ENCODE measurements at regions not wholly inside any gene's neighbourhood (a gene's known extent, or its start where the extent isn't known, plus 50 kb on each side); places are given as distances from the start of the nearest gene placed in this dataset.
"Not testable (repeated sequence)": the region's sequence is repeated elsewhere in the genome, so short reads cannot be mapped to it uniquely, and the experiment has no call there.

GRCh38 chr16:59950431-59950830, 1216.3 kb upstream of the GOT2 start:
- no peak for TF ChIP-seq CTCF (IDR thresholded peaks at IDR 0.05; ENCODE audit: insufficient read depth, low read length, poor library complexity, severe bottlenecking)
- no peak for TF ChIP-seq EZH2phosphoT487 (conservative IDR thresholded peaks at IDR 0.05; ENCODE audit: low read length)
- Histone ChIP-seq H3K9ac (ENCODE audit: low read length) (no peak overlapping the region), H3K27ac (ENCODE audit: low read depth, low read length) (no peak overlapping the region), H4K20me1 (ENCODE audit: low read depth, low read length) (no peaks in the 10 kb centered on the region), H3K9me2 (replicated peaks; ENCODE audit: insufficient read depth, low read length) (no peaks in the 10 kb centered on the region), H3K27me3 (ENCODE audit: low read length) (no peaks in the 10 kb centered on the region), H3K36me3 (ENCODE audit: low read length) (no peaks in the 10 kb centered on the region), H3K79me2 (ENCODE audit: insufficient read depth, low read length) (no peaks in the 10 kb centered on the region), H3K4me3 (ENCODE audit: insufficient read depth, low read length, poor library complexity, severe bottlenecking) (no peak overlapping the region), H3F3A (ENCODE audit: insufficient read depth) (no peaks in the 10 kb centered on the region), H3K9me3 (ENCODE audit: insufficient read depth, low read length) (no peaks in the 10 kb centered on the region), H2AFZ (ENCODE audit: low read depth, low read length, severe bottlenecking) (no peak overlapping the region), H3K4me2 (ENCODE audit: low read depth, low read length, poor library complexity, severe bottlenecking) (no peak overlapping the region)

- not testable (repeated sequence) for H3K79me2 ChIP-seq (ENCODE audit: insufficient read depth, low read length); H3K27ac ChIP-seq (ENCODE audit: low read depth, low read length); H4K20me1 ChIP-seq (ENCODE audit: low read depth, low read length); H3K36me3 ChIP-seq (ENCODE audit: low read length); H3K4me3 ChIP-seq (ENCODE audit: insufficient read depth, low read length, poor library complexity, severe bottlenecking); H3K27me3 ChIP-seq (ENCODE audit: low read length); H3K9me3 ChIP-seq (ENCODE audit: insufficient read depth, low read length); H2AFZ ChIP-seq (ENCODE audit: low read depth, low read length, severe bottlenecking); H3K4me2 ChIP-seq (ENCODE audit: low read depth, low read length, poor library complexity, severe bottlenecking); H3K9ac ChIP-seq (ENCODE audit: low read length); H3K9me2 ChIP-seq (replicated peaks; ENCODE audit: insufficient read depth, low read length); H3F3A ChIP-seq (ENCODE audit: insufficient read depth)
These were observed 1209.9 kb upstream of the GOT2 start for GRCh38 chr16:59944041-59944440.

GRCh38 chr16:59941594-59941993, 1207.5 kb upstream of the GOT2 start:
- TF ChIP-seq EZH2phosphoT487 (conservative IDR thresholded peaks at IDR 0.05; ENCODE audit: low read length), result no peak
- TF ChIP-seq CTCF (IDR thresholded peaks at IDR 0.05; ENCODE audit: insufficient read depth, low read length, poor library complexity, severe bottlenecking), result no peak
- H3K9me2 ChIP-seq (replicated peaks; ENCODE audit: insufficient read depth, low read length), result no peaks in the 10 kb centered on the region

GRCh38 chr16:59920054-59920453, 1185.9 kb upstream of the GOT2 start:
- Histone ChIP-seq H3K9me2 (replicated peaks; ENCODE audit: insufficient read depth, low read length) (no peaks in the 10 kb centered on the region), H3K79me2 (ENCODE audit: insufficient read depth, low read length) (no peaks in the 10 kb centered on the region), H3K4me3 (ENCODE audit: insufficient read depth, low read length, poor library complexity, severe bottlenecking) (no peak overlapping the region), H3K36me3 (ENCODE audit: low read length) (no peaks in the 10 kb centered on the region), H3K27ac (ENCODE audit: low read depth, low read length) (no peak overlapping the region), H3K9me3 (ENCODE audit: insufficient read depth, low read length) (no peaks in the 10 kb centered on the region), H4K20me1 (ENCODE audit: low read depth, low read length) (no peaks in the 10 kb centered on the region), H3K27me3 (ENCODE audit: low read length) (no peaks in the 10 kb centered on the region), H3F3A (ENCODE audit: insufficient read depth) (no peaks in the 10 kb centered on the region), H2AFZ (ENCODE audit: low read depth, low read length, severe bottlenecking) (no peak overlapping the region), H3K9ac (ENCODE audit: low read length) (no peak overlapping the region), H3K4me2 (ENCODE audit: low read depth, low read length, poor library complexity, severe bottlenecking) (no peak overlapping the region)
- TF ChIP-seq CTCF (IDR thresholded peaks at IDR 0.05; ENCODE audit: insufficient read depth, low read length, poor library complexity, severe bottlenecking), result no peak

More at GRCh38 chr16:59941594-59941993, 1207.5 kb upstream of the GOT2 start:
- H3K79me2 ChIP-seq (ENCODE audit: insufficient read depth, low read length), result no peaks in the 10 kb centered on the region
- no peaks in the 10 kb centered on the region for H3K27me3 ChIP-seq (ENCODE audit: low read length)
- no peak overlapping the region for H2AFZ ChIP-seq (ENCODE audit: low read depth, low read length, severe bottlenecking)
- H3F3A ChIP-seq (ENCODE audit: insufficient read depth), result no peaks in the 10 kb centered on the region
- no peak overlapping the region for H3K27ac ChIP-seq (ENCODE audit: low read depth, low read length)
- no peak overlapping the region for H3K9ac ChIP-seq (ENCODE audit: low read length)
- no peaks in the 10 kb centered on the region for H4K20me1 ChIP-seq (ENCODE audit: low read depth, low read length)
- no peak overlapping the region for H3K4me2 ChIP-seq (ENCODE audit: low read depth, low read length, poor library complexity, severe bottlenecking)
- H3K9me3 ChIP-seq (ENCODE audit: insufficient read depth, low read length), result no peaks in the 10 kb centered on the region
- no peak overlapping the region for H3K4me3 ChIP-seq (ENCODE audit: insufficient read depth, low read length, poor library complexity, severe bottlenecking)
- no peaks in the 10 kb centered on the region for H3K36me3 ChIP-seq (ENCODE audit: low read length)

All from SU-DHL-6 (cell line).